ENCODE measurements at regions not wholly inside any gene's neighbourhood (a gene's known extent, or its start where the extent isn't known, plus 50 kb on each side); places are given as distances from the start of the nearest gene placed in this dataset.

- DNase-seq: no peak
Observed at GRCh38 chr10:58971796-58972491, 204.5 kb upstream of the PHYHIPL start.

GRCh38 chr10:58972576-58973234 lies 203.7 kb upstream of the PHYHIPL start:
- no peak for DNase-seq

- DNase-seq: no peak
Observed at GRCh38 chr10:58973235-58973595, 203.2 kb upstream of the PHYHIPL start.

- DNase-seq: no peak
Observed at GRCh38 chr10:58976254-58976653, 200.2 kb upstream of the PHYHIPL start.

- no peak for DNase-seq
Observed at GRCh38 chr10:58979711-58980110, 196.7 kb upstream of the PHYHIPL start.

- no peak for DNase-seq
Observed at GRCh38 chr10:58980826-58981415, 195.5 kb upstream of the PHYHIPL start.

GRCh38 chr10:58981846-58982245 lies 194.6 kb upstream of the PHYHIPL start:
- DNase-seq: no peak

- no peak for DNase-seq
Observed at GRCh38 chr10:58982470-58983239, 193.8 kb upstream of the PHYHIPL start.

- no peak for DNase-seq
Observed at GRCh38 chr10:58985216-58985615, 191.2 kb upstream of the PHYHIPL start.

GRCh38 chr10:58989486-58990039 lies 186.9 kb upstream of the PHYHIPL start:
- DNase-seq: no peak

GRCh38 chr10:58990693-58991092 lies 185.8 kb upstream of the PHYHIPL start:
- DNase-seq: no peak

- no peak for DNase-seq
Observed at GRCh38 chr10:58991856-58992255, 184.6 kb upstream of the PHYHIPL start.

GRCh38 chr10:58992830-58993460 lies 183.5 kb upstream of the PHYHIPL start:
- DNase-seq: no peak

- no peak for DNase-seq
Observed at GRCh38 chr10:58993480-58994221, 182.8 kb upstream of the PHYHIPL start.

- no peak for DNase-seq
Observed at GRCh38 chr10:58994226-58995057, 182.0 kb upstream of the PHYHIPL start.

GRCh38 chr10:58995058-58995596 lies 181.3 kb upstream of the PHYHIPL start:
- no peak for DNase-seq

- DNase-seq: no peak
Observed at GRCh38 chr10:58996063-58996462, 180.4 kb upstream of the PHYHIPL start.

- DNase-seq: no peak
Observed at GRCh38 chr10:58996866-58997265, 179.6 kb upstream of the PHYHIPL start.

- no peak for DNase-seq
Observed at GRCh38 chr10:58998924-58999713, 177.3 kb upstream of the PHYHIPL start.
